KMS-11 (cell line): ENCODE measurements at regions not wholly inside any gene's neighbourhood (a gene's known extent, or its start where the extent isn't known, plus 50 kb on each side); places are given as distances from the start of the nearest gene placed in this dataset.

Experiments
- H2AFZ ChIP-seq: fragments of 200-600 bp; sonication (generic); 2 replicates; pipeline ENCODE4 v1.6.1; 2016; ENCODE audit warnings: antibody characterized with exemption, mixed run types, low read depth
- H3K27ac ChIP-seq: fragments of 200-600 bp; sonication (generic); 2 replicates; pipeline ENCODE4 v1.6.1; 2016; ENCODE audit warnings: mild to moderate bottlenecking, mixed run types
- H3K27me3 ChIP-seq: fragments of 200-600 bp; sonication (generic); 2 replicates; pipeline ENCODE4 v1.6.1; 2017; ENCODE audit warnings: mild to moderate bottlenecking, low read depth, mixed run types, moderate library complexity; ENCODE audit not compliant: insufficient read depth
- H3K36me3 ChIP-seq: fragments of 200-600 bp; sonication (generic); 2 replicates; pipeline ENCODE4 v1.6.1; 2017; ENCODE audit warnings: mild to moderate bottlenecking, mixed run types; ENCODE audit not compliant: insufficient read depth
- H3K4me1 ChIP-seq: fragments of 200-600 bp; sonication (generic); 2 replicates; pipeline ENCODE4 v1.6.1; 2016; ENCODE audit warnings: mild to moderate bottlenecking, low read depth, mixed run types; ENCODE audit not compliant: poor library complexity, severe bottlenecking
- H3K4me2 ChIP-seq: fragments of 200-600 bp; sonication (generic); 2 replicates; pipeline ENCODE4 v1.7.0; 2016; ENCODE audit warnings: mild to moderate bottlenecking, mixed run types
- H3K4me3 ChIP-seq: fragments of 200-600 bp; sonication (generic); IDR thresholded peaks from 2 replicates; pipeline ENCODE4 v1.6.1; 2017; ENCODE audit warnings: low read depth, low read length, mixed read lengths; ENCODE audit not compliant: insufficient read depth
- H3K79me2 ChIP-seq: fragments of 200-600 bp; sonication (generic); 2 replicates; pipeline ENCODE4 v1.6.1; 2016; ENCODE audit warnings: low read depth, mixed run types; ENCODE audit not compliant: insufficient read depth
- H3K9ac ChIP-seq: fragments of 200-600 bp; sonication (generic); 2 replicates; pipeline ENCODE4 v1.6.1; 2016; ENCODE audit warnings: mild to moderate bottlenecking, mixed run types
- H4K20me1 ChIP-seq: fragments of 200-600 bp; sonication (generic); 2 replicates; pipeline ENCODE4 v1.6.1; 2016; ENCODE audit warnings: mild to moderate bottlenecking, mixed run types; ENCODE audit not compliant: insufficient read depth
- TF ChIP-seq, protein P1 (sequence below): fragments of 200-600 bp; sonication (generic); conservative IDR thresholded peaks from 2 replicates; pipeline ENCODE4 v1.6.1; 2017; ENCODE audit warnings: low read depth, mild to moderate bottlenecking, antibody characterized with exemption, low read length, moderate library complexity, mixed read lengths

DNA sequence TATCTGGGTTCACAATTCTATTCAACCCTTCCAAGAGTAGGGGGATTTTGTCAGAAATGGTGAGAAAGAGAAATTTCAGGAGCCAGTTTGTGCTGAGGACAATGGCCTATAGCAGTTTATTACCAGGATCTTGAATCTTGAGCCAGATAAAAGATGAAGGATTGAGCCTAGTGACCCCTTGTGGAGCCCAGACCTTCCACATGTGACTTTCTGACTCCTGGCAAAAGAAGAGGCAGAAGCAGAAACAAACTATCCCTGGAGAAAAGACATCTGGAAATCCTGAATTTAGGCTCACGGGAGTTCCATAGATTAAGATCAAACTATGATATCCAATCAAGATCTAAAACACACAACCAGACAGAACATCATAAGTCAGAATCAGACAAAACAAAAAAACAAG lies 60.9 kb upstream of the CHRM2 start:
- Histone ChIP-seq H4K20me1 (no peaks in the 10 kb centered on the region), H3K9ac (no peak overlapping the region), H3K27ac (no peak overlapping the region), H3K4me1 (no peaks in the 10 kb centered on the region), H3K27me3 (no peaks in the 10 kb centered on the region), H3K79me2 (no peaks in the 10 kb centered on the region), H3K4me3 (no peak overlapping the region), H2AFZ (no peak overlapping the region), H3K36me3 (no peaks in the 10 kb centered on the region), H3K4me2 (no peak overlapping the region)
- TF ChIP-seq, protein P1, sequence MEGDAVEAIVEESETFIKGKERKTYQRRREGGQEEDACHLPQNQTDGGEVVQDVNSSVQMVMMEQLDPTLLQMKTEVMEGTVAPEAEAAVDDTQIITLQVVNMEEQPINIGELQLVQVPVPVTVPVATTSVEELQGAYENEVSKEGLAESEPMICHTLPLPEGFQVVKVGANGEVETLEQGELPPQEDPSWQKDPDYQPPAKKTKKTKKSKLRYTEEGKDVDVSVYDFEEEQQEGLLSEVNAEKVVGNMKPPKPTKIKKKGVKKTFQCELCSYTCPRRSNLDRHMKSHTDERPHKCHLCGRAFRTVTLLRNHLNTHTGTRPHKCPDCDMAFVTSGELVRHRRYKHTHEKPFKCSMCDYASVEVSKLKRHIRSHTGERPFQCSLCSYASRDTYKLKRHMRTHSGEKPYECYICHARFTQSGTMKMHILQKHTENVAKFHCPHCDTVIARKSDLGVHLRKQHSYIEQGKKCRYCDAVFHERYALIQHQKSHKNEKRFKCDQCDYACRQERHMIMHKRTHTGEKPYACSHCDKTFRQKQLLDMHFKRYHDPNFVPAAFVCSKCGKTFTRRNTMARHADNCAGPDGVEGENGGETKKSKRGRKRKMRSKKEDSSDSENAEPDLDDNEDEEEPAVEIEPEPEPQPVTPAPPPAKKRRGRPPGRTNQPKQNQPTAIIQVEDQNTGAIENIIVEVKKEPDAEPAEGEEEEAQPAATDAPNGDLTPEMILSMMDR: no peak

DNA sequence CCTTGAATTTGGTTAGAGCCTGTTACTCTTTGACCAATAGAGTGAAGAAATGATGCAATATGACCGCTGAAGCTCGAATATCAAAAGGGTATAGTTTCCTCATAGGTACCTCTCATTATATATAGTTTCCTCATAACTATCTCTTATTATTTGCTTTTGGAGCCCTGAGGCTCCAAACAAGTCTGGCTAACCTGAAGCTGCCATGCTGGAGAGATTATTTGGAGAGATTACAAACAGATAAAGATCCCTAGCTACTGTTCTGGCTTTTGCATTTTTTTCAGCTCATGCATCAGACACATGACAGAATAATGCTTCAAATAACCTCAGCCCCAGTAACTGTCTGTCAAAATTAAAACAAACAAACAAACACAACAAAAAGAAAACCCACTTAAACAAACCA lies 65.4 kb upstream of the CHRM2 start:
- Histone ChIP-seq H3K4me2 (no peak overlapping the region), H3K27me3 (no peaks in the 10 kb centered on the region), H3K4me1 (no peaks in the 10 kb centered on the region), H3K27ac (no peak overlapping the region), H3K9ac (no peak overlapping the region), H3K79me2 (no peaks in the 10 kb centered on the region), H2AFZ (no peak overlapping the region), H3K36me3 (no peaks in the 10 kb centered on the region), H4K20me1 (no peaks in the 10 kb centered on the region), H3K4me3 (no peak overlapping the region)
- TF ChIP-seq, protein P1: no peak

DNA sequence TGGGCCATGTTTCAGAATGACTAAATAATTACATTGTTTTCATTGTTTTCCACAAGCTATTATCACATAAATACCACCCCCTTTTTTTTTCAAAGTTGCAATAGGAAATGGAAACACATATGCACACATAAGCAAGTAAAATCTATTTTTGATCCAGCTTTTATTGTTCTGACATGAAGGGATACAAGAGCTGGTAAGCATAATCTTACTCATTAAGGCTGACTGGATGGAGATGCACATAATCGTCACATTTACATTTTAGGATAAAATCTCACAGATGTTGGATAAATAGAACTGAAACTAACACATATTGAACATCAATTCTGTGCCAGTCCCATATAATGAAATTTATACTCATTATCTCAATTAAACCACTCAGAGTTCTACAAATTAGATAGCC lies 84.5 kb upstream of the CHRM2 start:
- H4K20me1 ChIP-seq: no peaks in the 10 kb centered on the region
- no peak overlapping the region for H3K4me2 ChIP-seq
- H3K36me3 ChIP-seq: no peaks in the 10 kb centered on the region
- no peaks in the 10 kb centered on the region for H3K27me3 ChIP-seq
- no peaks in the 10 kb centered on the region for H3K79me2 ChIP-seq
- H2AFZ ChIP-seq: no peak overlapping the region
- H3K27ac ChIP-seq: no peak overlapping the region
- H3K4me3 ChIP-seq: no peak overlapping the region
- no peaks in the 10 kb centered on the region for H3K4me1 ChIP-seq
- TF ChIP-seq, protein P1: no peak
- no peak overlapping the region for H3K9ac ChIP-seq

DNA sequence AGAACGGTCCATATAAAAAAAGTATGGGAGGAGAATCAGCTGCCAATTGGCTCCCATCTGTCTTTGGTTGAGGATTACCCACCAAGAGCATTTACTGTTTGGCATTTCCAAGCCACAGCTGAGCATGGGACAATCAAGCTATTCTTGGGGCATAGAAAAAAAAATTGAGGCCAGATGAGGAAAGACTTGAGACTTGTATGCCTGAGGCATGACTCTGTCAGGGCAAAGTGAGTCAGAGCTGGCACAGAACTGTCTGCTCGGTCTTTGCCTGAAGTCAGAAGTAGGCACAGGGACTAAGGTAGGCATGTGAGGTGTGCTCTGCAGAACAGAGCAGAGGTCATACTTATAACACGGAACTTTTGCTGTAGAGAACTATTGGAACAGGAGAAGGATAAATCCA lies 126.5 kb upstream of the CHRM2 start:
- no peak overlapping the region for H2AFZ ChIP-seq
- H3K27me3 ChIP-seq: no peaks in the 10 kb centered on the region
- no peak overlapping the region for H3K27ac ChIP-seq
- no peaks in the 10 kb centered on the region for H3K79me2 ChIP-seq
- H3K4me3 ChIP-seq: no peak overlapping the region
- no peaks in the 10 kb centered on the region for H3K4me1 ChIP-seq
- H3K4me2 ChIP-seq: no peak overlapping the region
- TF ChIP-seq, protein P1: no peak
- no peaks in the 10 kb centered on the region for H3K36me3 ChIP-seq
- no peaks in the 10 kb centered on the region for H4K20me1 ChIP-seq
- H3K9ac ChIP-seq: no peak overlapping the region

DNA sequence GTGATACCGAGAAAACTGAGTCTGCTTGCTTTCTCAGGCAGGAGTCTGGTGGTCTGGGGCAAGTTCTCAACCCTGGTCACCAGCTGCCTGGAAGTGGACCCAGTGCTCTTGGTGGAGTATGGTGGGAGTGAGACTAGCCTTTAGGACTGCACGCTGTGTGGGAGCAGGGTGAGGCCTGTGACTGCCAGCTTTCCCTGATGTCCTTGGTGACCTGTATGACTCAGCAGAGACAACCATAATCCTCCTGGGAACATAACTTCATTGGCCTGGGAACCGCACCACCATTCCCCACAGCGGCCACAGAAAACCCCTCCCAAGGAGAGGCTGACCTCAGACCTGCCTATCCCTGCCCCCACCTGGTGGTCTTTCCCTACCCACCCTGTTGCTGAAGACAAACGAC lies 139.5 kb upstream of the CHRM2 start:
- H2AFZ ChIP-seq: no peak overlapping the region
- H3K4me1 ChIP-seq: peaks cover 30% of the 10 kb centered on the region
- H3K36me3 ChIP-seq: no peaks in the 10 kb centered on the region

More for the DNA sequence above, 139.5 kb upstream of the CHRM2 start:
- Histone ChIP-seq H3K4me2 (no peak overlapping the region), H3K27ac (no peak overlapping the region), H3K27me3 (no peaks in the 10 kb centered on the region), H4K20me1 (no peaks in the 10 kb centered on the region), H3K79me2 (no peaks in the 10 kb centered on the region), H3K4me3 (no peak overlapping the region), H3K9ac (no peak overlapping the region)
- TF ChIP-seq, protein P1: no peak
